ENCODE measurements at regions not wholly inside any gene's neighbourhood (a gene's known extent, or its start where the extent isn't known, plus 50 kb on each side); places are given as distances from the start of the nearest gene placed in this dataset.

DNA sequence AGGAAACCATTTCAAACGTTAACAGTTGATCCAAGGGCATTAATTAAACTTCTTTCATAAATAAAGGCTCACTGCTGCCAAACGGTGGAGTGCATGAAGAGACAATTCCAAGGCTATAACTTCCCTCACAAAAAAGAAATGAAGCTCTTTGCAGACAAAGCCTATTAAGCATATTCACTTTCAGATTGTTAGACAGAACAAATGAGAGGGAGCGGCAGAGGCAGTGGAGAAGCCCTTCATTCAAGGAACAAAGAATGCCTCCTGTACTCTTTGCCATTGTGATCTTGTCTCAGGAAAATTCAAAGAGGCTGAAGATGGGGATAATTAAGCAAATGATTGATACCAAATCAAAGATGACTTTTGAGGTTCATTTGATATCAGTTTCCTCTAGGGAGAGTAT lies 370.5 kb upstream of the FAT1 start:
- no peak overlapping the region for H3K4me3 ChIP-seq (ENCODE audit: insufficient read depth, low read length, poor library complexity, severe bottlenecking)
- H3K27me3 ChIP-seq (ENCODE audit: low read length): no peaks in the 10 kb centered on the region
- no peak overlapping the region for H3K9ac ChIP-seq (ENCODE audit: low read length)
- TF ChIP-seq CTCF (IDR thresholded peaks at IDR 0.05; ENCODE audit: insufficient read depth, low read length, poor library complexity, severe bottlenecking) (no peak), EZH2phosphoT487 (conservative IDR thresholded peaks at IDR 0.05; ENCODE audit: low read length) (no peak)
- H3K9me3 ChIP-seq (ENCODE audit: insufficient read depth, low read length): no peaks in the 10 kb centered on the region
- no peaks in the 10 kb centered on the region for H3F3A ChIP-seq (ENCODE audit: insufficient read depth)
- no peaks in the 10 kb centered on the region for H3K9me2 ChIP-seq (replicated peaks; ENCODE audit: insufficient read depth, low read length)
- H3K27ac ChIP-seq (ENCODE audit: low read depth, low read length): no peak overlapping the region
- no peak overlapping the region for H2AFZ ChIP-seq (ENCODE audit: low read depth, low read length, severe bottlenecking)
- no peaks in the 10 kb centered on the region for H3K79me2 ChIP-seq (ENCODE audit: insufficient read depth, low read length)
- H3K36me3 ChIP-seq (ENCODE audit: low read length): no peaks in the 10 kb centered on the region
- no peaks in the 10 kb centered on the region for H4K20me1 ChIP-seq (ENCODE audit: low read depth, low read length)
- H3K4me2 ChIP-seq (ENCODE audit: low read depth, low read length, poor library complexity, severe bottlenecking): no peak overlapping the region

DNA sequence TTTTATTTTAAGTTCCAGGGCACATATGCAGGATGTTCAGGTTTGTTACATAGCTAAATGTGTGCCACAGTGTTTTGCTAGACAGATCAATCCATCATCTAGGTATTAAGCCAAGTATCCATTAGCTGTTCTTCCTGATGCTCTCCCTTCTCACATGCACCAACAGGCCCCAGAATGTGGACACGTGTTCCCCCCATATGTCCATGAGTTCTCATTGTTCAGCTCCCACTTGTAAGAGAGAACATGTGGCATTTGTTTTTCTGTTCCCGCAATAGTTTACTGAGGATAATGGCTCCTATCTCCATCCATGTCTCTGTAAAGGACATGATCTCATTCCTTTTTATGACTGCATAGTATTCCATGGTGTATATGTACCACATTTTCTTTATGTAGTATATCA lies 374.8 kb upstream of the FAT1 start:
- no peaks in the 10 kb centered on the region for H4K20me1 ChIP-seq (ENCODE audit: low read depth, low read length)
- no peaks in the 10 kb centered on the region for H3K36me3 ChIP-seq (ENCODE audit: low read length)
- H3K27me3 ChIP-seq (ENCODE audit: low read length): no peaks in the 10 kb centered on the region
- H3K27ac ChIP-seq (ENCODE audit: low read depth, low read length): no peak overlapping the region
- no peaks in the 10 kb centered on the region for H3K9me3 ChIP-seq (ENCODE audit: insufficient read depth, low read length)
- no peaks in the 10 kb centered on the region for H3F3A ChIP-seq (ENCODE audit: insufficient read depth)
- TF ChIP-seq CTCF (IDR thresholded peaks at IDR 0.05; ENCODE audit: insufficient read depth, low read length, poor library complexity, severe bottlenecking) (no peak), EZH2phosphoT487 (conservative IDR thresholded peaks at IDR 0.05; ENCODE audit: low read length) (no peak)
- H3K79me2 ChIP-seq (ENCODE audit: insufficient read depth, low read length): no peaks in the 10 kb centered on the region
- H3K4me3 ChIP-seq (ENCODE audit: insufficient read depth, low read length, poor library complexity, severe bottlenecking): no peak overlapping the region
- H3K9ac ChIP-seq (ENCODE audit: low read length): no peak overlapping the region
- H3K4me2 ChIP-seq (ENCODE audit: low read depth, low read length, poor library complexity, severe bottlenecking): no peak overlapping the region
- no peaks in the 10 kb centered on the region for H3K9me2 ChIP-seq (replicated peaks; ENCODE audit: insufficient read depth, low read length)
- no peak overlapping the region for H2AFZ ChIP-seq (ENCODE audit: low read depth, low read length, severe bottlenecking)

- TF ChIP-seq CTCF (IDR thresholded peaks at IDR 0.05; ENCODE audit: insufficient read depth, low read length, poor library complexity, severe bottlenecking) (no peak), EZH2phosphoT487 (conservative IDR thresholded peaks at IDR 0.05; ENCODE audit: low read length) (no peak)
- Histone ChIP-seq H3K4me2 (ENCODE audit: low read depth, low read length, poor library complexity, severe bottlenecking) (no peak overlapping the region), H3F3A (ENCODE audit: insufficient read depth) (no peaks in the 10 kb centered on the region), H4K20me1 (ENCODE audit: low read depth, low read length) (no peaks in the 10 kb centered on the region), H3K79me2 (ENCODE audit: insufficient read depth, low read length) (no peaks in the 10 kb centered on the region), H3K4me3 (ENCODE audit: insufficient read depth, low read length, poor library complexity, severe bottlenecking) (no peak overlapping the region), H3K27ac (ENCODE audit: low read depth, low read length) (no peak overlapping the region), H2AFZ (ENCODE audit: low read depth, low read length, severe bottlenecking) (no peak overlapping the region), H3K9me2 (replicated peaks; ENCODE audit: insufficient read depth, low read length) (no peaks in the 10 kb centered on the region), H3K36me3 (ENCODE audit: low read length) (no peaks in the 10 kb centered on the region), H3K9me3 (ENCODE audit: insufficient read depth, low read length) (no peaks in the 10 kb centered on the region), H3K27me3 (ENCODE audit: low read length) (no peaks in the 10 kb centered on the region), H3K9ac (ENCODE audit: low read length) (no peak overlapping the region)
Observed at GRCh38 chr4:187103351-187103750, 379.7 kb upstream of the FAT1 start.

Measured in SU-DHL-6 (cell line).